Suprapubic skin (tissue), 4 donors: ENCODE measurements at regions not wholly inside any gene's neighbourhood (a gene's known extent, or its start where the extent isn't known, plus 50 kb on each side); places are given as distances from the start of the nearest gene placed in this dataset.

Experiments
- CTCF ChIP-seq, 2 donors: fragments of 200-600 bp in 1 of 2; fragments of 450-650 bp in 1 of 2; sonication (generic) in 1 of 2; IDR thresholded peaks; one replicate each; pipeline ENCODE4 v1.5.1; 2016 to 2019; ENCODE audit warnings: antibody characterized with exemption in 2 of 2, mild to moderate bottlenecking in 1 of 2, moderate library complexity in 1 of 2
- POLR2A ChIP-seq, 2 donors: fragments of 450-650 bp; IDR thresholded peaks; one replicate each; pipeline ENCODE4 v1.6.1; 2017; ENCODE audit warnings: antibody characterized with exemption in 2 of 2, mild to moderate bottlenecking in 2 of 2, moderate library complexity in 2 of 2
- POLR2AphosphoS5 ChIP-seq, 3 donors: sonication (generic); formaldehyde crosslinking; IDR thresholded peaks; one replicate each; pipeline ENCODE4 v1.6.1; 2017; ENCODE audit warnings: antibody characterized with exemption in 3 of 3

DNA sequence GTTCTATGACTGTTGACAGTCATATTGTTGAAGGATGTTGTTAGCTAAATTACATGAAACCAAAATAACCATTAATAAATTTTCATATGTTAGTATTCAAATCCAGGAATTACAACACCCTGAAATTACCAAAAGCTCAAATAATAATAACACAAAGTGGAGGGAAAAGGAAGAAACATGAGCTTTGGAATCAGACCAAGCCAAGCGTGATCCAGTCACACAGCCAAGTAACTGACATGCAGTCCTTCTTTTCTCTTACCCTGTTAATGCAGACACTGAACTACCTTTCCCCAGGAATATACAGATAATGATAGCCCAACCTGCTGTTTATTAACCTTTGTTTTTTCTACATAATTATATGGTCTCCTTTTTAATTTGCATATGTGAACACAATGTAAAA lies 130.2 kb downstream of the HS3ST1 start:
- TF ChIP-seq CTCF (IDR thresholded peaks at IDR 0.05) (no peak), POLR2AphosphoS5 (IDR thresholded peaks at IDR 0.05) (no peak), POLR2A (IDR thresholded peaks at IDR 0.05) (no peak)
